ENCODE measurements at regions not wholly inside any gene's neighbourhood (a gene's known extent, or its start where the extent isn't known, plus 50 kb on each side); places are given as distances from the start of the nearest gene placed in this dataset.

DNA sequence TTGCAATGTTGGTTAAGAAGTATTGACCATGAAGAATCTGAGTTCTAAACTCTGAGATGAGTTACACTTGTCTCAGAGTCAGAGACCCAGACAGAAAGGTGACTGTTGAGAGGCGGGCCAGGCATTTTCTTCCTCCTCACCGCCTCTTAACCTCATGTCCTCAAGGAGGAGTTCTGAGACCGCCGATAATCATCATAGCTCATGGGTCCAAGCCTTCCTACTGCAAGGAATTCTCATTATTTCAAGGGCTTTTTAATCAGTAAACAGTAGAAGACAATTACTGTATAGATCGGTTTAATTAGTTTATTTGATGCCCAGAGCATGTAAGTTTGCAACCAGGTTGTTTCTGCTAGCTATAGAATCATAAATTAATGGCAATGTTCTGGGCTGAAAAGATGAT is 382.4 kb upstream of the MMS22L start:
- no peaks in the 10 kb centered on the region for H4K20me1 ChIP-seq (ENCODE audit: insufficient read depth, low read length, poor library complexity, severe bottlenecking)
- TF ChIP-seq, protein P1, sequence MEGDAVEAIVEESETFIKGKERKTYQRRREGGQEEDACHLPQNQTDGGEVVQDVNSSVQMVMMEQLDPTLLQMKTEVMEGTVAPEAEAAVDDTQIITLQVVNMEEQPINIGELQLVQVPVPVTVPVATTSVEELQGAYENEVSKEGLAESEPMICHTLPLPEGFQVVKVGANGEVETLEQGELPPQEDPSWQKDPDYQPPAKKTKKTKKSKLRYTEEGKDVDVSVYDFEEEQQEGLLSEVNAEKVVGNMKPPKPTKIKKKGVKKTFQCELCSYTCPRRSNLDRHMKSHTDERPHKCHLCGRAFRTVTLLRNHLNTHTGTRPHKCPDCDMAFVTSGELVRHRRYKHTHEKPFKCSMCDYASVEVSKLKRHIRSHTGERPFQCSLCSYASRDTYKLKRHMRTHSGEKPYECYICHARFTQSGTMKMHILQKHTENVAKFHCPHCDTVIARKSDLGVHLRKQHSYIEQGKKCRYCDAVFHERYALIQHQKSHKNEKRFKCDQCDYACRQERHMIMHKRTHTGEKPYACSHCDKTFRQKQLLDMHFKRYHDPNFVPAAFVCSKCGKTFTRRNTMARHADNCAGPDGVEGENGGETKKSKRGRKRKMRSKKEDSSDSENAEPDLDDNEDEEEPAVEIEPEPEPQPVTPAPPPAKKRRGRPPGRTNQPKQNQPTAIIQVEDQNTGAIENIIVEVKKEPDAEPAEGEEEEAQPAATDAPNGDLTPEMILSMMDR (conservative IDR thresholded peaks at IDR 0.05; ENCODE audit: low read length) = no peak
- no peak for TF ChIP-seq EZH2phosphoT487 (IDR thresholded peaks at IDR 0.05; ENCODE audit: borderline replicate concordance)

DNA sequence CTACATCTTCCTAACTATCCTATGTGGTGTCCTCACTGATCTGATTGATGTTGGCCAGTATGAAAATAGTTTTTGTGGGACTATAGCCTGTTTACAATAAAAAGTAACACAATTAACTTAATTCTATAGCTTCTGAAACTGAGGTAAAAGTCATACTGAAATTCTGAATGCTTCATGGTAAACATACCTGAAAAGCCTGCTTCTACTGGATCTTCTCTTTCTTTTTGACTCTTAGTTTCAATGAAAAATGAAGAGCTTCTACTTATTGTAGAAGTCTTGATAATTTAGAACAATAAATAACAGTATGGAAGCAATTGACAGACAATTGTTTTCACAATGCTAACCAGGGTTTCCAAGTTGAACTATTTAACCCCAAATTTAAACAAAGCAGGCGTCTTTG is 383.9 kb upstream of the MMS22L start:
- no peaks in the 10 kb centered on the region for H3K27me3 ChIP-seq (ENCODE audit: insufficient read depth, low read length, poor library complexity, severe bottlenecking)
- H3K4me3 ChIP-seq (ENCODE audit: low read length, poor library complexity, severe bottlenecking) = no peak overlapping the region
- no peaks in the 10 kb centered on the region for H3K9me3 ChIP-seq (ENCODE audit: insufficient read depth, low read depth, low read length)
- H3K4me1 ChIP-seq (ENCODE audit: insufficient read depth, low read length, poor library complexity, severe bottlenecking) = no peaks in the 10 kb centered on the region
- TF ChIP-seq, protein P1 (conservative IDR thresholded peaks at IDR 0.05; ENCODE audit: low read length) = no peak
- no peak for TF ChIP-seq EZH2phosphoT487 (IDR thresholded peaks at IDR 0.05; ENCODE audit: borderline replicate concordance)
- H3K36me3 ChIP-seq (ENCODE audit: insufficient read depth, low read length) = no peaks in the 10 kb centered on the region
- no peaks in the 10 kb centered on the region for H4K20me1 ChIP-seq (ENCODE audit: insufficient read depth, low read length, poor library complexity, severe bottlenecking)
- H3K9ac ChIP-seq (ENCODE audit: low read depth, low read length, poor library complexity, severe bottlenecking) = no peak overlapping the region
- no peak overlapping the region for H3K4me2 ChIP-seq (ENCODE audit: low read depth, low read length, poor library complexity, severe bottlenecking)
- no peak overlapping the region for H2AFZ ChIP-seq (ENCODE audit: low read length)
- no peaks in the 10 kb centered on the region for H3F3A ChIP-seq (ENCODE audit: low read depth)
- H3K79me2 ChIP-seq (ENCODE audit: insufficient read depth, low read length) = no peaks in the 10 kb centered on the region
- H3K9me2 ChIP-seq (replicated peaks; ENCODE audit: low read depth, low read length) = no peaks in the 10 kb centered on the region

More for the DNA sequence above, 382.4 kb upstream of the MMS22L start:
- Histone ChIP-seq H3K9me2 (replicated peaks; ENCODE audit: low read depth, low read length) (no peaks in the 10 kb centered on the region), H3K4me3 (ENCODE audit: low read length, poor library complexity, severe bottlenecking) (no peak overlapping the region), H3K9me3 (ENCODE audit: insufficient read depth, low read depth, low read length) (no peaks in the 10 kb centered on the region), H3K79me2 (ENCODE audit: insufficient read depth, low read length) (no peaks in the 10 kb centered on the region), H3K36me3 (ENCODE audit: insufficient read depth, low read length) (no peaks in the 10 kb centered on the region), H2AFZ (ENCODE audit: low read length) (no peak overlapping the region), H3K4me1 (ENCODE audit: insufficient read depth, low read length, poor library complexity, severe bottlenecking) (no peaks in the 10 kb centered on the region), H3F3A (ENCODE audit: low read depth) (no peaks in the 10 kb centered on the region), H3K9ac (ENCODE audit: low read depth, low read length, poor library complexity, severe bottlenecking) (no peak overlapping the region), H3K27me3 (ENCODE audit: insufficient read depth, low read length, poor library complexity, severe bottlenecking) (no peaks in the 10 kb centered on the region), H3K4me2 (ENCODE audit: low read depth, low read length, poor library complexity, severe bottlenecking) (no peak overlapping the region)

DNA sequence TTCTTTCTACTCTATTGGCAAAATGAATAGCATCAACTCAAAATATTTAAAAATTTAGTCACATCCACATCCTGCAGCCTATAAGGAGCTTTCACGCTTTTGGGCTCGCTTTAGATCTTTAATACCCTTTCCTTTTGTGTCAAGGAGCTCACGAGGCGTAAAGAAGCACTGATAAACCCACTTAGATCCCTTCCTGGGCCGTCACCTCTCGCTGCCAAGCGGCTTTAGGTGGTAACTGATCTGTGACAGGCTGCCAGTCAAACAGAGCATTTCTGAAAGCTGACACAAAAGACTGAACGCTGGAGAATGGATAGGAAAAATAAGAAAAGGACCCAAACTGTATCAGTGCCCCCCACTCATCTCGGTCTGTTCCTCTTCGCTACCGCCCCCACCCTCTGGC is 385.7 kb upstream of the MMS22L start:
- TF ChIP-seq EZH2phosphoT487 (IDR thresholded peaks at IDR 0.05; ENCODE audit: borderline replicate concordance) = no peak
- H3K27me3 ChIP-seq (ENCODE audit: insufficient read depth, low read length, poor library complexity, severe bottlenecking) = no peaks in the 10 kb centered on the region
- H4K20me1 ChIP-seq (ENCODE audit: insufficient read depth, low read length, poor library complexity, severe bottlenecking) = no peaks in the 10 kb centered on the region
- no peak overlapping the region for H3K9ac ChIP-seq (ENCODE audit: low read depth, low read length, poor library complexity, severe bottlenecking)
- H3K4me1 ChIP-seq (ENCODE audit: insufficient read depth, low read length, poor library complexity, severe bottlenecking) = no peaks in the 10 kb centered on the region
- no peak overlapping the region for H2AFZ ChIP-seq (ENCODE audit: low read length)
- no peaks in the 10 kb centered on the region for H3F3A ChIP-seq (ENCODE audit: low read depth)
- H3K79me2 ChIP-seq (ENCODE audit: insufficient read depth, low read length) = no peaks in the 10 kb centered on the region
- no peak overlapping the region for H3K4me2 ChIP-seq (ENCODE audit: low read depth, low read length, poor library complexity, severe bottlenecking)
- no peak overlapping the region for H3K4me3 ChIP-seq (ENCODE audit: low read length, poor library complexity, severe bottlenecking)
- H3K36me3 ChIP-seq (ENCODE audit: insufficient read depth, low read length) = no peaks in the 10 kb centered on the region
- H3K9me2 ChIP-seq (replicated peaks; ENCODE audit: low read depth, low read length) = no peaks in the 10 kb centered on the region
- no peaks in the 10 kb centered on the region for H3K9me3 ChIP-seq (ENCODE audit: insufficient read depth, low read depth, low read length)
